Osteoblast (primary cell): ENCODE measurements at regions not wholly inside any gene's neighbourhood (a gene's known extent, or its start where the extent isn't known, plus 50 kb on each side); places are given as distances from the start of the nearest gene placed in this dataset.

ENCODE experiments used
- DNase-seq: peaks from one replicate; pipeline ENCODE4 v3.0.0; 2011; ENCODE audit warnings: low spot score, mixed read lengths; ENCODE audit not compliant: insufficient read length; ENCODE audit errors: missing footprints
- H2AFZ ChIP-seq: 2 replicates; pipeline ENCODE4 v1.6.0; 2011; ENCODE audit warnings: mild to moderate bottlenecking, low read length
- H3K27ac ChIP-seq: 2 replicates; pipeline ENCODE4 v1.5.1; 2011; ENCODE audit warnings: mild to moderate bottlenecking, low read depth, low read length, moderate library complexity
- H3K27me3 ChIP-seq: 2 replicates; pipeline ENCODE4 v1.6.0; 2012; ENCODE audit warnings: mild to moderate bottlenecking, control low read depth, inconsistent platforms, low read length, moderate library complexity; ENCODE audit not compliant: insufficient read depth
- H3K36me3 ChIP-seq: 2 replicates; pipeline ENCODE4 v1.5.1; 2011; ENCODE audit warnings: mild to moderate bottlenecking, low read length, control low read depth, moderate library complexity; ENCODE audit not compliant: insufficient read depth
- H3K4me1 ChIP-seq: 2 replicates; pipeline ENCODE4 v1.5.1; 2011; ENCODE audit warnings: mild to moderate bottlenecking, low read length, control low read depth, moderate library complexity; ENCODE audit not compliant: insufficient read depth
- H3K4me2 ChIP-seq: 2 replicates; pipeline ENCODE4 v1.6.0; 2011; ENCODE audit warnings: mild to moderate bottlenecking, low read length; ENCODE audit not compliant: insufficient read depth
- H3K4me3 ChIP-seq: fragments of 200-600 bp; sonication (generic); 3 replicates; pipeline ENCODE4 v1.5.1; 2012; ENCODE audit warnings: mild to moderate bottlenecking, low read length, inconsistent platforms; ENCODE audit not compliant: insufficient read depth
- H3K79me2 ChIP-seq: 2 replicates; pipeline ENCODE4 v1.6.0; 2012; ENCODE audit warnings: mild to moderate bottlenecking, low read length, control low read depth, inconsistent platforms; ENCODE audit not compliant: insufficient read depth
- H3K9me3 ChIP-seq: 2 replicates; pipeline ENCODE4 v1.5.1; 2011; ENCODE audit warnings: low read depth, low read length, control low read depth
- H4K20me1 ChIP-seq: 2 replicates; pipeline ENCODE4 v1.6.0; 2012; ENCODE audit warnings: mild to moderate bottlenecking, low read length, control low read depth; ENCODE audit not compliant: insufficient read depth
- TF ChIP-seq, protein P1 (sequence below): IDR thresholded peaks from 2 replicates; pipeline ENCODE4 v1.5.1; 2011; ENCODE audit warnings: mild to moderate bottlenecking, low read depth, low read length, moderate library complexity; ENCODE audit errors: extremely low read depth

DNA sequence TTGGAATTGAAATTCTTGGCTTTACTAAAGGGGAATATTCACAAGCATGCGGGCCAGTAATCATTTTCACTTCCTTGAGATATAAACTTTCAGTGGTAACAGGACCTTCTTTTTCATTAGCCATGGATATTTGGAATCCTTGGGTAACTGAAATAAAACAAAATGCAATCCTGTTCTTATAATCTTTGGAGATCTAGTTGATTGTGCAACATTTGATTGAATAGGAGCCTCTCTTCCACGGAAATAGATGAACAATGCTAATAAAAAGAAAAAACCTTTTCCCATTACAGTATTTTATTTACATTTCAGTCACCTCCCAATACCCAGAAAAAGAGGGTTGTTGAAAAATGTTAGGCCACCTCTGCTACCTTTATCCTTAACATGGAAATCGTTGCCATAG, 225.6 kb downstream of the MAP2K6 start:
- H3K27ac ChIP-seq, result no peak overlapping the region
- no peak for DNase-seq
- H2AFZ ChIP-seq, result no peak overlapping the region
- TF ChIP-seq, protein P1, sequence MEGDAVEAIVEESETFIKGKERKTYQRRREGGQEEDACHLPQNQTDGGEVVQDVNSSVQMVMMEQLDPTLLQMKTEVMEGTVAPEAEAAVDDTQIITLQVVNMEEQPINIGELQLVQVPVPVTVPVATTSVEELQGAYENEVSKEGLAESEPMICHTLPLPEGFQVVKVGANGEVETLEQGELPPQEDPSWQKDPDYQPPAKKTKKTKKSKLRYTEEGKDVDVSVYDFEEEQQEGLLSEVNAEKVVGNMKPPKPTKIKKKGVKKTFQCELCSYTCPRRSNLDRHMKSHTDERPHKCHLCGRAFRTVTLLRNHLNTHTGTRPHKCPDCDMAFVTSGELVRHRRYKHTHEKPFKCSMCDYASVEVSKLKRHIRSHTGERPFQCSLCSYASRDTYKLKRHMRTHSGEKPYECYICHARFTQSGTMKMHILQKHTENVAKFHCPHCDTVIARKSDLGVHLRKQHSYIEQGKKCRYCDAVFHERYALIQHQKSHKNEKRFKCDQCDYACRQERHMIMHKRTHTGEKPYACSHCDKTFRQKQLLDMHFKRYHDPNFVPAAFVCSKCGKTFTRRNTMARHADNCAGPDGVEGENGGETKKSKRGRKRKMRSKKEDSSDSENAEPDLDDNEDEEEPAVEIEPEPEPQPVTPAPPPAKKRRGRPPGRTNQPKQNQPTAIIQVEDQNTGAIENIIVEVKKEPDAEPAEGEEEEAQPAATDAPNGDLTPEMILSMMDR, result no peak
- H3K36me3 ChIP-seq, result no peaks in the 10 kb centered on the region
- H3K4me1 ChIP-seq, result peaks cover 7% of the 10 kb centered on the region
- H3K27me3 ChIP-seq, result no peaks in the 10 kb centered on the region
- no peaks in the 10 kb centered on the region for H3K9me3 ChIP-seq
- H3K4me3 ChIP-seq, result no peak overlapping the region
- no peak overlapping the region for H3K4me2 ChIP-seq
- H3K79me2 ChIP-seq, result no peaks in the 10 kb centered on the region
- no peaks in the 10 kb centered on the region for H4K20me1 ChIP-seq

DNA sequence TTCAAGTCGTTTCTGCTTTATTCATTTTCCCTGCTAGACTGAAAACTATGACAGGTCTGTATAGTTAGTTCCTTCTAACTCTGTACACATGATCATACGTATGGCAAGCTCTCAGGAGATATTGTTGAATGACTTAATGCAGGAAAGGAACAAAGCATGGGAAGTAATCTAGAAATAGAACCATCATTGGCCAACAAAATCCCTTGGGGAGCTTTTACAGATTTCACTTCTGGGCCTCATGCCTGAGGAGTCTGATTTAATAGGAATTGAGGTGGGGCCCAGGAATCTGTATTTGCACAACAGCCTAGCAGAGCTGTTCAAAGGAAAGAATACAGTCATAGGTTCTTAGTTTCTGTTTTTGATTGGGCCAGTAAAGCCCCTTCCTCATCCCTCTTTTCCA, 229.2 kb downstream of the MAP2K6 start:
- H4K20me1 ChIP-seq, result no peaks in the 10 kb centered on the region
- H3K9me3 ChIP-seq, result no peaks in the 10 kb centered on the region
- no peaks in the 10 kb centered on the region for H3K79me2 ChIP-seq
- H3K36me3 ChIP-seq, result no peaks in the 10 kb centered on the region
- no peak overlapping the region for H2AFZ ChIP-seq
- no peak overlapping the region for H3K4me3 ChIP-seq
- H3K27me3 ChIP-seq, result peaks cover 7% of the 10 kb centered on the region
- H3K4me2 ChIP-seq, result no peak overlapping the region
- H3K27ac ChIP-seq, result no peak overlapping the region
- DNase-seq, result no peak
- TF ChIP-seq, protein P1, result no peak
- no peaks in the 10 kb centered on the region for H3K4me1 ChIP-seq

GRCh38 chr17:69646729-69647128, 232.2 kb downstream of the MAP2K6 start:
- TF ChIP-seq, protein P1, result no peak
- Histone ChIP-seq H3K4me3 (no peak overlapping the region), H2AFZ (no peak overlapping the region), H3K4me2 (no peak overlapping the region), H4K20me1 (no peaks in the 10 kb centered on the region), H3K36me3 (no peaks in the 10 kb centered on the region), H3K27me3 (peaks cover 7% of the 10 kb centered on the region), H3K27ac (no peak overlapping the region), H3K79me2 (no peaks in the 10 kb centered on the region), H3K4me1 (no peaks in the 10 kb centered on the region), H3K9me3 (no peaks in the 10 kb centered on the region)
- DNase-seq, result no peak

GRCh38 chr17:69650881-69651280, 236.4 kb downstream of the MAP2K6 start:
- no peaks in the 10 kb centered on the region for H4K20me1 ChIP-seq
- no peak overlapping the region for H2AFZ ChIP-seq
- peaks cover 18% of the 10 kb centered on the region for H3K27me3 ChIP-seq
- H3K9me3 ChIP-seq, result no peaks in the 10 kb centered on the region
- no peaks in the 10 kb centered on the region for H3K36me3 ChIP-seq
- DNase-seq, result no peak
- H3K4me1 ChIP-seq, result peaks cover 13% of the 10 kb centered on the region
- H3K4me2 ChIP-seq, result no peak overlapping the region
- no peak overlapping the region for H3K27ac ChIP-seq
- H3K4me3 ChIP-seq, result no peak overlapping the region
- TF ChIP-seq, protein P1, result no peak
- H3K79me2 ChIP-seq, result no peaks in the 10 kb centered on the region
